PC-9 (cell line): ENCODE measurements at regions not wholly inside any gene's neighbourhood (a gene's known extent, or its start where the extent isn't known, plus 50 kb on each side); places are given as distances from the start of the nearest gene placed in this dataset.

Experiments
- BruUV-seq: library from RNA; stranded (reverse); fragments of 400-500 nt; replicated peaks from 2 replicates; lab custom pipeline; 2021; lab: Mats Ljungman, UMichigan
- CTCF ChIA-PET: fragments of 300-600 bp; sonication (Branson Sonifier 250); formaldehyde crosslinking; loops from one replicate; lab custom pipeline; 2022; ENCODE audit warnings: antibody characterized with exemption; lab: Charles Lee
- POLR2A ChIA-PET: fragments of 300-600 bp; sonication (Branson Sonifier 250); formaldehyde crosslinking; loops from one replicate; lab custom pipeline; 2022; ENCODE audit warnings: antibody characterized with exemption; ENCODE audit not compliant: unreplicated experiment; lab: Charles Lee
- DNase-seq, 2 experiments: peaks; one replicate each; pipeline versions ENCODE4 v3.0.0 to v3.0.0-alpha.2; 2015 to 2022; ENCODE audit warnings: mixed read lengths in 1 of 2
- H2AFZ ChIP-seq: fragments of 200-600 bp; sonication (generic); 2 replicates; pipeline ENCODE4 v1.8.1; 2017; ENCODE audit warnings: antibody characterized with exemption
- H3F3A ChIP-seq: fragments of 200-600 bp; sonication (generic); 2 replicates; pipeline ENCODE4 v1.8.1; 2017; ENCODE audit warnings: antibody characterized with exemption, mild to moderate bottlenecking, low read depth; ENCODE audit not compliant: insufficient read depth
- H3K27ac ChIP-seq: fragments of 200-600 bp; sonication (generic); 2 replicates; pipeline ENCODE4 v1.6.1; 2016; ENCODE audit warnings: mixed run types
- H3K27me3 ChIP-seq: fragments of 200-600 bp; sonication (generic); 2 replicates; pipeline ENCODE4 v1.6.1; 2016; ENCODE audit warnings: low read depth, mixed run types; ENCODE audit not compliant: insufficient read depth
- H3K36me3 ChIP-seq: fragments of 200-600 bp; sonication (generic); 2 replicates; pipeline ENCODE4 v1.6.1; 2016; ENCODE audit warnings: low read depth, mixed run types
- H3K4me1 ChIP-seq: fragments of 200-600 bp; sonication (generic); replicated peaks from 2 replicates; pipeline ENCODE4 v1.6.1; 2016; ENCODE audit warnings: mixed run types; ENCODE audit not compliant: insufficient read depth
- H3K4me2 ChIP-seq: fragments of 200-600 bp; sonication (generic); 2 replicates; pipeline ENCODE4 v1.6.1; 2017; ENCODE audit warnings: mixed run types
- H3K4me3 ChIP-seq: fragments of 200-600 bp; sonication (generic); 2 replicates; pipeline ENCODE4 v1.6.1; 2016; ENCODE audit warnings: mixed run types
- H3K79me2 ChIP-seq: fragments of 200-600 bp; sonication (generic); 2 replicates; pipeline ENCODE4 v1.6.1; 2017; ENCODE audit warnings: low read depth, mixed run types
- H3K9me2 ChIP-seq: fragments of 200-600 bp; sonication (generic); 2 replicates; pipeline ENCODE4 v1.8.1; 2017; ENCODE audit warnings: mild to moderate bottlenecking; ENCODE audit not compliant: insufficient read depth
- H3K9me3 ChIP-seq: fragments of 200-600 bp; sonication (generic); 2 replicates; pipeline ENCODE4 v1.8.1; 2016; ENCODE audit warnings: low read depth; ENCODE audit not compliant: insufficient read depth
- H4K20me1 ChIP-seq: fragments of 200-600 bp; sonication (generic); 2 replicates; pipeline ENCODE4 v1.8.1; 2017; ENCODE audit not compliant: insufficient read depth
- CTCF ChIP-seq: fragments of 200-600 bp; sonication (generic); conservative IDR thresholded peaks from 2 replicates; pipeline ENCODE4 v1.6.1; 2017; ENCODE audit warnings: mixed run types, antibody characterized with exemption, mild to moderate bottlenecking, moderate library complexity
- EZH2 ChIP-seq: fragments of 200-600 bp; sonication (generic); IDR thresholded peaks from 2 replicates; pipeline ENCODE4 v1.8.0; 2017; ENCODE audit warnings: antibody characterized with exemption, low read depth
- intact Hi-C: fragments of 100-400 bp; cut with micrococcal nuclease; formaldehyde crosslinking; loops from one replicate; pipeline ENCODE4 v1.10.0; 2022; ENCODE audit not compliant: unreplicated experiment

GRCh38 chr12:107518868-107519267 is 166.7 kb upstream of the PWP1 start:
- no peaks in the 10 kb centered on the region for H3K9me3 ChIP-seq
- DNase-seq: no peak
- H3K36me3 ChIP-seq: no peaks in the 10 kb centered on the region
- ChIA-PET POLR2A (no interaction called here), CTCF (no interaction called here)
- BruUV-seq: no TSS peak
- H3K27ac ChIP-seq: no peak overlapping the region
- peaks cover 29% of the 10 kb centered on the region for H3K4me1 ChIP-seq
- no peaks in the 10 kb centered on the region for H3K27me3 ChIP-seq
- no peaks in the 10 kb centered on the region for H3K79me2 ChIP-seq
- no peak for TF ChIP-seq CTCF
- no peak for TF ChIP-seq EZH2
- intact Hi-C loops: no loop called here
- no peaks in the 10 kb centered on the region for H3K9me2 ChIP-seq
- no peak overlapping the region for H2AFZ ChIP-seq
- H3K4me3 ChIP-seq: no peak overlapping the region
- no peaks in the 10 kb centered on the region for H4K20me1 ChIP-seq
- H3F3A ChIP-seq: peaks cover 28% of the 10 kb centered on the region
- no peak overlapping the region for H3K4me2 ChIP-seq

GRCh38 chr12:107519906-107520859 is 165.4 kb upstream of the PWP1 start:
- Histone ChIP-seq H3K4me2 (no peak overlapping the region), H3K79me2 (no peaks in the 10 kb centered on the region), H3K27ac (no peak overlapping the region), H3K36me3 (no peaks in the 10 kb centered on the region), H4K20me1 (no peaks in the 10 kb centered on the region), H3K4me3 (no peak overlapping the region), H3K9me3 (no peaks in the 10 kb centered on the region), H2AFZ (no peak overlapping the region), H3F3A (peaks cover 16% of the 10 kb centered on the region; the same call in 1 of the 2 replicates), H3K4me1 (peaks cover 16% of the 10 kb centered on the region), H3K27me3 (no peaks in the 10 kb centered on the region), H3K9me2 (no peaks in the 10 kb centered on the region)
- DNase-seq: peak in 1 of 2 experiments; percentile 64
- POLR2A ChIA-PET: interaction anchor here (0.6 kb wide), 1 partner anchor 506 kb away, joined by 4 read pairs; no protein-coding TSS in a partner anchor
- no peak for TF ChIP-seq CTCF
- TF ChIP-seq EZH2: no peak
- no TSS peak for BruUV-seq
- CTCF ChIA-PET: no interaction called here
- intact Hi-C loops: no loop called here

GRCh38 chr12:107521826-107522355 is 163.7 kb upstream of the PWP1 start:
- Histone ChIP-seq H3K27me3 (no peaks in the 10 kb centered on the region), H3F3A (no peaks in the 10 kb centered on the region; the same call in 1 of the 2 replicates), H3K27ac (no peak overlapping the region), H3K4me2 (no peak overlapping the region), H3K9me2 (no peaks in the 10 kb centered on the region), H3K4me3 (no peak overlapping the region), H3K4me1 (peaks cover 4% of the 10 kb centered on the region; the same call in 1 of the 2 replicates), H3K79me2 (no peaks in the 10 kb centered on the region), H3K36me3 (no peaks in the 10 kb centered on the region), H2AFZ (no peak overlapping the region), H4K20me1 (no peaks in the 10 kb centered on the region), H3K9me3 (no peaks in the 10 kb centered on the region)
- POLR2A ChIA-PET: no interaction called here
- no peak for DNase-seq
- intact Hi-C loops: no loop called here
- TF ChIP-seq EZH2 (no peak), CTCF (no peak)
- CTCF ChIA-PET: no interaction called here
- no TSS peak for BruUV-seq
